Muscle of leg (tissue), 3 donors: ENCODE measurements at regions not wholly inside any gene's neighbourhood (a gene's known extent, or its start where the extent isn't known, plus 50 kb on each side); places are given as distances from the start of the nearest gene placed in this dataset.

ENCODE experiments used
- DNase-seq: peaks from one replicate; pipeline ENCODE4 v3.0.0; 2013
- H3K27ac ChIP-seq: one replicate; pipeline ENCODE4 v1.5.1; 2013; ENCODE audit warnings: mild to moderate bottlenecking, low read length, control low read depth
- H3K27me3 ChIP-seq: one replicate; pipeline ENCODE4 v1.6.1; 2013; ENCODE audit warnings: low read length; ENCODE audit not compliant: control insufficient read depth, insufficient read depth
- H3K36me3 ChIP-seq: one replicate; pipeline ENCODE4 v1.6.1; 2013; ENCODE audit warnings: low read length; ENCODE audit not compliant: control insufficient read depth, insufficient read depth
- H3K4me1 ChIP-seq: one replicate; pipeline ENCODE4 v1.6.1; 2013; ENCODE audit warnings: low read length; ENCODE audit not compliant: control insufficient read depth, insufficient read depth
- H3K4me3 ChIP-seq: one replicate; pipeline ENCODE4 v1.5.1; 2013; ENCODE audit warnings: low read length, control low read depth
- H3K9me3 ChIP-seq: replicated peaks from 2 replicates; pipeline ENCODE4 v1.6.1; 2013; ENCODE audit warnings: low read depth, low read length; ENCODE audit not compliant: control insufficient read depth
- WGBS: methylation state at CpG from one replicate; pipeline ENCODE4 v1.1.5; 2013; ENCODE audit warnings: missing lambda C conversion rate; ENCODE audit not compliant: insufficient coverage; 5-methylcytosine and 5-hydroxymethylcytosine counted together

DNA sequence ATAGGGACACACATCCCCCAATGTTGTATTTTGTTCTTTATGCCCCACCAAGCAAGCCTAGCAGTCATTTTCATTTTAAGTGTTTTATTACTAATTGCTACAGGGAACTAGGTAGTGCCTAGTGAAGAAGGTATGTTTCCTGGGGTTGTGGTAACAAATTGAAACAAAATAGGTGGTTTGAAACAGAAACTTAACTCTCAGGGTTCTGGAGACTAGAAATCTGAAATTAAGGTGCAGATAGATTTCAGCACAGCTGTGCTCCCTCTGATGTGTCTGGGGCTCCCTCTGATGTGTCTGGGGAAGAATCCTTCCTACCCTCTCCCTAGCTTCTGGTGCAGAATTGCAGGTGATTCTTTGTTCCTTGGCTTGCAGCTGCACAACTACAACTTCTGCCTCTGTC, 390.1 kb downstream of the ZFHX3 start:
- Histone ChIP-seq H3K9me3 (no peaks in the 10 kb centered on the region), H3K4me3 (no peak overlapping the region), H3K36me3 (no peaks in the 10 kb centered on the region), H3K4me1 (no peaks in the 10 kb centered on the region), H3K27me3 (no peaks in the 10 kb centered on the region), H3K27ac (no peak overlapping the region)
- no peak for DNase-seq

DNA sequence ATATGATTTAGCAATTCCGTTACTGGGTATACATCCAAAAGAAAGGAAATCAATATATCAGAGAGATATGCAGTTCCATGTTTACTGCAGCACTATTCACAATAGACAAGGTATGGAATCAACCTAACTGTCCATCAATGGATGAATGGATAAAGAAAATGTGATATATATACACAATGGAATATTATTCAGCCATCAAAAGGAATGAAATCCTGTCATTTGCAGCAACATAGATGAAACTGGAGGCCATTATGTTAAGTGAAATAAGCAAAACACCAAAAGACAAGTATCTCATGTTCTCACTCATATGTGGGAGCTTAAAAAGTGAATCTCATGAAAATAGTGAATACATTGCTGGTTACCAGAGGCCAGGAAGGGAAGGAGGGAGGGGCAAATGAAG, 390.8 kb downstream of the ZFHX3 start:
- WGBS = no CpG with 5 or more reads among the region's 1 CpG
- H3K36me3 ChIP-seq = no peaks in the 10 kb centered on the region
- H3K27ac ChIP-seq = no peak overlapping the region
- no peaks in the 10 kb centered on the region for H3K9me3 ChIP-seq
- no peaks in the 10 kb centered on the region for H3K27me3 ChIP-seq
- H3K4me3 ChIP-seq = no peak overlapping the region
- H3K4me1 ChIP-seq = no peaks in the 10 kb centered on the region
- no peak for DNase-seq

DNA sequence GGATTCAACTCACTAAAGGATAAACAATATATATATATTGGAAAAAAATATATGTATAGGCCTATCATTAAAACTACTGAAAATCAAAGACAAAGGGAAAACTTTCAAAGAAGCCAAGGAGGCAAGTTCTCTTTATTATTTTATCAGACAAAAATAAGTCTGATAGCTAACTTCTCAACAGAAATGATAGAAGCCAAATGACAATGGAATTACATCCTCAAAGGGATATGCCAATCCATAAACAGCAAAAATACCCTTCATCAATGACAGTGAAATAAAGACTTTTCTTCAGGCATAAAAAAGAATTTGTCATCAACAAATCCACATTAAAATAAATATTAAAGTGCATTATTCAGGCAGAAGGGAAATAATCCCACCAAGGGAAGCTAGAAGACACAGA, 393.4 kb downstream of the ZFHX3 start:
- no peaks in the 10 kb centered on the region for H3K4me1 ChIP-seq
- DNase-seq = no peak
- H3K36me3 ChIP-seq = no peaks in the 10 kb centered on the region
- no peak overlapping the region for H3K27ac ChIP-seq
- H3K27me3 ChIP-seq = no peaks in the 10 kb centered on the region
- no peak overlapping the region for H3K4me3 ChIP-seq
- H3K9me3 ChIP-seq = no peaks in the 10 kb centered on the region

DNA sequence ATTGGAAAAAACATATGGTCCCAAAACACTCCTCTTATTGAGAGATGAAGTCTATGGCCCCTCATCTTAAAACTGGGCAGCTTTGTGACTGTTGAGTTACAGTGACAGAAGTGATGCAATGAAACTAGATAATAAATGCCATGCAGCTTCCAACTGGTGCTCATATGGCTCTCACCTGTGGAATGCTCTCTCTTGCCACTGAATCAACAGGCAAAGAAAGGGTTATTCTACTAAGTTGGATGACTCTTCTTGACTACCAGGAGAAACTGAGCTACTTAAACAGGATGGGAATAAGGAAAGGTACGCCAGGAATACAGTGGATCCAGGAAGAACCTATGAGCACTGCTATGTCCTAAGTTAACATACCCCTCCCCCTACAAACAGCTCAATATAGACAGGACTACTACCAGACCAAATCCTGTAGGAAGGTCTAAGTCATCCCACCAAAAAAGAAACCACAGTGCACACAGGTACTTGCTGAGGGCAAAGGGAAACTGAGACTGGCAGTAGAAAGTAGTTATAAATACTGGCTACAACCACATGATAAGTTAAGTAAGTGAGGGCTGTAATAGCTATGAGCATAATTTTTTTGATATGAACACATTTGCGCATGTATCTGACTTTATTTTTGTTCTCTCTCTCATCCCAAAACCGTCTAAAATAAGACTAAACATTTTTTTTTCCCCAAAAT, 398.5 kb downstream of the ZFHX3 start:
- no peak overlapping the region for H3K27ac ChIP-seq
- whole genome bisulfite sequencing = no CpG with 5 or more reads among the region's 3 CpGs
- no peak overlapping the region for H3K4me3 ChIP-seq
- H3K4me1 ChIP-seq = no peaks in the 10 kb centered on the region
- no peaks in the 10 kb centered on the region for H3K27me3 ChIP-seq
- DNase-seq = no peak
- no peaks in the 10 kb centered on the region for H3K36me3 ChIP-seq
- H3K9me3 ChIP-seq = no peaks in the 10 kb centered on the region

DNA sequence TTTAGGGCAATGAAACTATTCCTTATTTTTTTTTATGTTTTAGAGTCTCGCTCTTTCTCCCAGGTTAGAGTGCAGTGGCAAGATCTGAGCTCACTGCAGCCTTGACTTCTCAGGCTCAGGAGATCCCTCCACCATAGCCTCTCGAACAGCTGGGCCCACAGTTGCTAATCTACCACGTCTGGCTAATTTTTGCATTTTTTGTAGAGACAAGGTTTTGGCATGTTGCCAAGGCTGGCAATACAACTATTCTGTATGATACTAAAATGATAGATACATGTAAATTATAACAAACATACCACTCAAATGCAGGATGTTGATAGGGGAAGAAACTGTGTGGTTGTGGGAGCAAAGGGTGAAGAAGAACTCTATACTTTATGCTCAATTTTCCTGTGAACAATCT, 401.3 kb downstream of the ZFHX3 start:
- no peak for DNase-seq
- Histone ChIP-seq H3K4me1 (no peaks in the 10 kb centered on the region), H3K27ac (no peak overlapping the region), H3K27me3 (no peaks in the 10 kb centered on the region), H3K36me3 (no peaks in the 10 kb centered on the region), H3K9me3 (no peaks in the 10 kb centered on the region), H3K4me3 (no peak overlapping the region)
- WGBS = no CpG with 5 or more reads among the region's 3 CpGs

DNA sequence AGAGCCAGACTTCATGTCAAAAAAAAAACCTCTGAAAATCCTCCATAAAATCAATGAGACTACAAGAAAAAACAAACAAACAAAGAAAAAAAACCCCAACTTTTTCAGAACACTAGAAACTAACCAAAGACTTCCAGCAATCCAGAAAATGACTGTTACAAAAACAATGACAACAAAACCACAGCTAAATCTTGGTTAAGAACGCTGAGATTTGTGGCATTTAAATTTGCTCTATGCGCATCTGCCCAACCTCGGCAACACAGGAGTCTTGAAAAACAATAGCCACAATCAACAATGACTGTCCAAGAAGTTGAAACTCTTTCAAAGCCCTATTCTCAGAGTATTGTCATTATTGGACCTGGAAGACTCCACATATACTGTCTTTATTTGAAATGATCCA, 402.4 kb downstream of the ZFHX3 start:
- DNase-seq = no peak
- H3K36me3 ChIP-seq = no peaks in the 10 kb centered on the region
- H3K27ac ChIP-seq = no peak overlapping the region
- no peak overlapping the region for H3K4me3 ChIP-seq
- 80% methylated on average over 1 of the region's 3 CpGs for WGBS
- H3K27me3 ChIP-seq = no peaks in the 10 kb centered on the region
- H3K4me1 ChIP-seq = no peaks in the 10 kb centered on the region
- no peaks in the 10 kb centered on the region for H3K9me3 ChIP-seq

DNA sequence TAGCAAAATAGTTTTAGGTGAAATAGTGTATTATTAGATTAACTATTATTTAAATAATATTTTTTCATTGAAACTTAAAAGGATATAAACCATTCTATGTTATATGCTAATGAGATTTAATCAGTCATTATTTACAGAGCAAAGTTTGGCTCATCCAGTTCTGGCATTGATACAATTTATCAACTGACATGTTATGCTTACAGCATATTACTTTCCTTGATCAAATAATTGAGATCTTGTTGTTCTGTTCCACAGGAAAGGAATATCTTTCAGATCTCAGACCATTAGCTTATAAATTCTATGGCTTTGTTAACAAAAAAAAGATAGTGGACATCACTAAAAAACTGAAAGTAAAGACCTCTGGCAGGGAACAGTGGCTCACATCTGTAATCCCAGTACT, 403.0 kb downstream of the ZFHX3 start:
- H3K27ac ChIP-seq = no peak overlapping the region
- H3K4me3 ChIP-seq = no peak overlapping the region
- no peaks in the 10 kb centered on the region for H3K27me3 ChIP-seq
- H3K4me1 ChIP-seq = no peaks in the 10 kb centered on the region
- H3K9me3 ChIP-seq = peaks cover 5% of the 10 kb centered on the region
- H3K36me3 ChIP-seq = no peaks in the 10 kb centered on the region
- DNase-seq = no peak

DNA sequence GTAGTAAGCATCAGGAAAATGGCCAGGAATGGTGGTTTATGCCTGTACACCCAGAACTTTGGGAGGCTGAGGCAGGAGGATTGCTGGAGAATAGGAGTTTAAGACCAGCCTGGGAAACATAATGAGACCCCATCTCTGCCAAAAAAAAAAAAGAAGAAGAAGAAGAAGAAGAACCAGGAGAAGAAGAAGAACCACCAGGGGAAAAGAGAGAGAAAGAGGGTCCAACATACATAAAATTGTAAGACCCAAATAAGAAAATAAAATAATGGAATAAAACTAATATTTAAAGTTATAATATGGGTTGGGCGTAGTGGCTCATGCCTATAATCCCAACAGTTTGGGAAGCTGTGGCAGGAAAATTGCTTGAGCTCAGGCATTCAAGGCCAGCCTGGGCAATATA, 408.4 kb downstream of the ZFHX3 start:
- H3K4me3 ChIP-seq = no peak overlapping the region
- peaks cover 10% of the 10 kb centered on the region for H3K9me3 ChIP-seq
- no CpG with 5 or more reads among the region's 1 CpG for WGBS
- DNase-seq = no peak
- H3K36me3 ChIP-seq = no peaks in the 10 kb centered on the region
- H3K27ac ChIP-seq = no peak overlapping the region
- no peaks in the 10 kb centered on the region for H3K4me1 ChIP-seq
- H3K27me3 ChIP-seq = no peaks in the 10 kb centered on the region

DNA sequence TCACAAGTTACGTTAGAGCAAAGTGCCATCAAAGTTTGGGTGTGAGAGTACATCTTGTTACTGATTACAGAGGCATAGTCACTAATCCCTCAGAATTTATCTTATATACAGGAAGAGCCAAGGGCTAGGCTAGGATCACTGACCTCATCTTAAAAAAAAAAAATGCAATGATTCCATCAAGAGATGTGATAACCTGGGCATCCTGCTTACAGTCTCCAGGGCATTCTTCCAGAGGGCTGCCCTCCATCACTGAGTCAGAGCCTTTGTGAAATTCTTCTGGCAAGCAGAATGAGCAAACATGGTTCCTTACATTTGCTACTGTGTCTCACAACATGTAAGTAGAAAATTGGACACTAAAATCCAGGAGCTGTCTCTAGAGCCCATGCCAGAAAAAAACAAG, 410.6 kb downstream of the ZFHX3 start:
- no peaks in the 10 kb centered on the region for H3K27me3 ChIP-seq
- no peaks in the 10 kb centered on the region for H3K4me1 ChIP-seq
- no CpG with 5 or more reads among the region's 1 CpG for WGBS
- H3K9me3 ChIP-seq = peaks cover 10% of the 10 kb centered on the region
- no peak overlapping the region for H3K4me3 ChIP-seq
- no peak for DNase-seq
- no peak overlapping the region for H3K27ac ChIP-seq
- no peaks in the 10 kb centered on the region for H3K36me3 ChIP-seq

DNA sequence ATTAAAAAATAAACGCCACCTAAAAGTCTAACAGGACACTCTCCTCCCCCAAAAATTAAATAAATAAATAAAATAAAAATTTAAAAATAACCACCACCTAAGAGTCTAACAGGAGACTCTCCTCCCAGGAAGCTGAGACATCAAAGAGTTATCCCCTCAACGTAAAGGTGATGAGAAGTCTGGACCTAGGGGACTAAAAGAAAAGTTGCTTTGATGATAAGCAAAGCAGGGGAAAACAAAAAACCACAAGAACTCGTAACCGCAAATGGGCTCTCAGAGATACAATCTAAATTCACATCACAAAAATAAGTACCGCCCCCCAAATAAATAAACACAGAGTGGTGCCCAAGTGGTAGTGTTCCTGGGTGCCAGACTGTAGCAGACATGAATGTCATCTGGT, 412.2 kb downstream of the ZFHX3 start:
- H3K4me1 ChIP-seq = no peaks in the 10 kb centered on the region
- no peak overlapping the region for H3K4me3 ChIP-seq
- no peak overlapping the region for H3K27ac ChIP-seq
- H3K36me3 ChIP-seq = no peaks in the 10 kb centered on the region
- H3K9me3 ChIP-seq = peaks cover 10% of the 10 kb centered on the region
- no peak for DNase-seq
- H3K27me3 ChIP-seq = no peaks in the 10 kb centered on the region
- WGBS = no CpG with 5 or more reads among the region's 5 CpGs

DNA sequence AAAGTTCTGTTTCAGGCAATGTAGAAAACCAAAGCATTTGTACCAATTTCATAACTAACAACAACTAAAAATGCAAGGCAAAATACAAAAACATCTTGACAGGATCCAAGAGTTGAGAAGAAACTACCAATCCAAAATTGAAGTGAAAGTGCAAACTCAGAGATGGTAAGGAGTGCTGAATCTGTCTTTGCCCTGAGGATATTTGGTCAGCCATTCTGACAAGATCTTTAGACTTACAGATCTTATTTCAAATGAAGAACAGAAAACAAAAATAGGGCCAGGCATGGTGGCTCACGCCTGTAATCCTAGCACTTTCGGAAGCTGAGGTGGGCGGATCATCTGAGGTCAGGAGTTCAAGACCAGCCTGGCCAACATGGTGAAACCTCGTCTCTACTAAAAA, 412.8 kb downstream of the ZFHX3 start:
- no CpG with 5 or more reads among the region's 4 CpGs for WGBS
- H3K4me1 ChIP-seq = no peaks in the 10 kb centered on the region
- no peak for DNase-seq

More for the DNA sequence above, 412.8 kb downstream of the ZFHX3 start:
- Histone ChIP-seq H3K9me3 (peaks cover 7% of the 10 kb centered on the region), H3K4me3 (no peak overlapping the region), H3K36me3 (no peaks in the 10 kb centered on the region), H3K27me3 (no peaks in the 10 kb centered on the region), H3K27ac (no peak overlapping the region)
